Thyroid gland (tissue), 4 donors: ENCODE measurements at regions not wholly inside any gene's neighbourhood (a gene's known extent, or its start where the extent isn't known, plus 50 kb on each side); places are given as distances from the start of the nearest gene placed in this dataset. TPM values are rescaled to one million over a fixed set of nuclear protein-coding genes. Genes with fewer than 3 reads are reported as not detected.

Experiments used
- DNase-seq, 2 donors: peaks; one replicate each; pipeline ENCODE4 v3.0.0-alpha.2; 2019
- H3K27ac ChIP-seq, 3 donors: fragments of 200-600 bp; sonication (generic); 1 replicate in 2 of 3; 2 replicates in 1 of 3; pipeline ENCODE4 v1.5.1; 2016 to 2019; ENCODE audit warnings: mild to moderate bottlenecking in 1 of 3, moderate library complexity in 1 of 3
- H3K27me3 ChIP-seq: fragments of 200-600 bp; sonication (generic); one replicate; pipeline ENCODE4 v1.5.1; 2019
- H3K36me3 ChIP-seq, 2 donors: fragments of 200-600 bp; sonication (generic); one replicate each; pipeline ENCODE4 v1.5.1; 2016 to 2019
- H3K4me1 ChIP-seq, 2 donors: fragments of 200-600 bp; sonication (generic); one replicate each; pipeline ENCODE4 v1.5.1; 2017 to 2019
- H3K4me3 ChIP-seq, 3 donors: fragments of 200-600 bp; sonication (generic); replicated peaks in 1 of 3; 1 replicate in 2 of 3; 2 replicates in 1 of 3; pipeline ENCODE4 v1.5.1; 2016; ENCODE audit warnings: mild to moderate bottlenecking in 1 of 3
- H3K9me3 ChIP-seq: fragments of 200-600 bp; sonication (generic); one replicate; pipeline ENCODE4 v1.5.1; 2017
- POLR2A ChIP-seq, 2 donors: fragments of 450-650 bp; IDR thresholded peaks; one replicate each; pipeline ENCODE4 v1.6.1; 2017; ENCODE audit warnings: antibody characterized with exemption in 2 of 2, mild to moderate bottlenecking in 2 of 2, moderate library complexity in 1 of 2
- WGBS, 2 donors: methylation state at CpG; one replicate each; pipeline ENCODE4 v1.1.5; 2017; 5-methylcytosine and 5-hydroxymethylcytosine counted together
- intact Hi-C: fragments of 100-400 bp; cut with DNase I; formaldehyde crosslinking; loops from one replicate; pipeline ENCODE4 v1.15.1; 2023
- small RNA-seq: library from RNA; depleted of rRNA; stranded (forward); fragments of <200 nt; gene quantifications from one replicate; pipeline ENCODE3, GENCODE V24; 2016
- TF ChIP-seq, protein P1 (sequence below), 6 experiments: fragments of 200-600 bp in 3 of 6; fragments of 450-650 bp in 3 of 6; sonication (generic) in 3 of 6; IDR thresholded peaks; one replicate each; pipeline ENCODE4 v1.5.1; 2016 to 2019; ENCODE audit warnings: antibody characterized with exemption in 6 of 6, mild to moderate bottlenecking in 2 of 6, inconsistent platforms in 1 of 6, moderate library complexity in 1 of 6

DNA sequence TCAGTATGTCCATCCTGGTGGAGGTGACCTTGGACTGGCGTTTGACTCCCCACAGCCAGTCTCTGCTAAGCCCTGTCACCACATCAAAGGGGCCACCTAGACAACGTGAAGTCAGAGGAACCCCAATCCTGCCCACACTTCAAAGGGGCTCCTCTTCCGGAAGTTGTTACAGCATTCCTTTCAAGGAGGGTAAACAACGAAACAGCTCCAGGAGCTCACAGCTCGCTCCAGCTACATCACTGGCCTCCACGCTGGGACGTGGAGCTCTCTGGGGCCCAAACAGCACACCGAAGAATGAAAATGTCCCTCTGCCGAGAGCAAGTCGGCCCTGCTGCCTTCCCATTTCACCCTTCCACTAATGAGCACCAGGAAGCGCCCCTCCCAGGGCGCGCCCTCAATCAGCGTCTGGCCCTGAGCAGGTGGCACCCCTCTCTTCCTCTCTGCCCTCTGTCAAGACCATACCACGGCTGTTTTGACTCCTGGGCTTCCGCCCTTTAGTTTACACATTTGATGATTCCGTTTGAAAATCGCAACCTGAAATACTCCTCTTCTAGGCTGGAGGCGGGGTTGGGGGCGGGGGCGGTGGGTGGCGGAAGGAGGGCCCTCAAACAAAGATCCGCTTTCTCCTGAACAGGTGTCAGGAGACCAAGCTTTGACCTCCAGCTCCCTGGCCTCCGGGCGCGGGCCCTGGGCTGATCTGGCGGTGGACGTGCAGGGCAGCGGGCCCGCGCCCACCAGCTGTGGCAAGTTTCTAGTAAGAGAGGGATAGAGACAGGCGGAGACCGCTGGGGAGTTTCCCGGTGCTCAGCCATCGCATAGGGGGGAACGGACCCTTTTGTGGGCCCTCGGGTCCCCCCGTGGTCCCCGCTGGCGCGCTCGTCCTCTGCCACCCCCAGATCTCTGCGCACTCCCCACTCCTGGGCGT lies 53.1 kb upstream of the KDM7A start:
- Histone ChIP-seq H3K9me3 (no peaks in the 10 kb centered on the region), H3K27me3 (no peaks in the 10 kb centered on the region), H3K4me1 (peaks cover 11 to 14% of the 10 kb centered on the region in 2 donors), H3K36me3 (no peaks in the 10 kb centered on the region), H3K27ac (no peak overlapping the region), H3K4me3 (peak overlapping the region in 2 of 3 donors; percentile 14 to 42)
- WGBS, 2 donors = 12 to 17% methylated on average over 22 to 33 of the region's 44 CpGs
- DNase-seq = peak; percentile 10 to 12
- TF ChIP-seq, protein P1, sequence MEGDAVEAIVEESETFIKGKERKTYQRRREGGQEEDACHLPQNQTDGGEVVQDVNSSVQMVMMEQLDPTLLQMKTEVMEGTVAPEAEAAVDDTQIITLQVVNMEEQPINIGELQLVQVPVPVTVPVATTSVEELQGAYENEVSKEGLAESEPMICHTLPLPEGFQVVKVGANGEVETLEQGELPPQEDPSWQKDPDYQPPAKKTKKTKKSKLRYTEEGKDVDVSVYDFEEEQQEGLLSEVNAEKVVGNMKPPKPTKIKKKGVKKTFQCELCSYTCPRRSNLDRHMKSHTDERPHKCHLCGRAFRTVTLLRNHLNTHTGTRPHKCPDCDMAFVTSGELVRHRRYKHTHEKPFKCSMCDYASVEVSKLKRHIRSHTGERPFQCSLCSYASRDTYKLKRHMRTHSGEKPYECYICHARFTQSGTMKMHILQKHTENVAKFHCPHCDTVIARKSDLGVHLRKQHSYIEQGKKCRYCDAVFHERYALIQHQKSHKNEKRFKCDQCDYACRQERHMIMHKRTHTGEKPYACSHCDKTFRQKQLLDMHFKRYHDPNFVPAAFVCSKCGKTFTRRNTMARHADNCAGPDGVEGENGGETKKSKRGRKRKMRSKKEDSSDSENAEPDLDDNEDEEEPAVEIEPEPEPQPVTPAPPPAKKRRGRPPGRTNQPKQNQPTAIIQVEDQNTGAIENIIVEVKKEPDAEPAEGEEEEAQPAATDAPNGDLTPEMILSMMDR (IDR thresholded peaks at IDR 0.05) = no peak
- TF ChIP-seq POLR2A (IDR thresholded peaks at IDR 0.05) = no peak
- intact Hi-C loops = no loop called here

DNA sequence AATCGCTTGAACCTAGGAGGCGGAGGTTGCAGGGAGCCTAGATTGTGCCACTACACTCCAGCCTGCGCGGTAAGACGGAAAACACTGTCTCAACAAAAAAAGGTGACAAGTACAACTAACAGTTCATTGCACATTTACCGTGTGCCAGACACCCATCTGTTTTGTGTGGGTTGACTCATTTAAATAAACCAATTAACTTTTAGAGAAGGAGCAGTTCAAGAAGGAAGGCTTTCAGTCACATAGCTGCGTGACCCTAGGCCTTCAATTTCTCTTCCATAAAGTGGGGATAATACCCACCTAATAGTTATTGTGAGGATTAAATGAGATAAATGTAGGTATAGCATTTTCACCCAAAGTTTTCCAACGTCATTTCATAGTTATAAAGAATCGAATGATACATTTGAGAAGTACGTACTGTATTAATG lies 52.3 kb upstream of the KDM7A start:
- intact Hi-C loops = no loop called here
- Histone ChIP-seq H3K4me3 (no peak overlapping the region), H3K4me1 (peaks cover 11 to 14% of the 10 kb centered on the region in 2 donors), H3K9me3 (no peaks in the 10 kb centered on the region), H3K27ac (no peak overlapping the region), H3K36me3 (no peaks in the 10 kb centered on the region), H3K27me3 (no peaks in the 10 kb centered on the region)
- no peak for DNase-seq
- WGBS, 2 donors = 93 to 95% methylated on average over 10 of the region's 10 CpGs
- TF ChIP-seq, protein P1 (IDR thresholded peaks at IDR 0.05) = no peak
- TF ChIP-seq POLR2A (IDR thresholded peaks at IDR 0.05) = no peak

Small RNA genes in the stretch of these regions (small RNA-seq; reads per million reads assigned to genes)
- gene RNU1-58P = not detected
